ENCODE measurements at regions not wholly inside any gene's neighbourhood (a gene's known extent, or its start where the extent isn't known, plus 50 kb on each side); places are given as distances from the start of the nearest gene placed in this dataset.
A peak's percentile ranks its signal among the peaks of the same experiment; 100 is the strongest.
"Not testable (repeated sequence)": the region's sequence is repeated elsewhere in the genome, so short reads cannot be mapped to it uniquely, and the experiment has no call there.

DNA sequence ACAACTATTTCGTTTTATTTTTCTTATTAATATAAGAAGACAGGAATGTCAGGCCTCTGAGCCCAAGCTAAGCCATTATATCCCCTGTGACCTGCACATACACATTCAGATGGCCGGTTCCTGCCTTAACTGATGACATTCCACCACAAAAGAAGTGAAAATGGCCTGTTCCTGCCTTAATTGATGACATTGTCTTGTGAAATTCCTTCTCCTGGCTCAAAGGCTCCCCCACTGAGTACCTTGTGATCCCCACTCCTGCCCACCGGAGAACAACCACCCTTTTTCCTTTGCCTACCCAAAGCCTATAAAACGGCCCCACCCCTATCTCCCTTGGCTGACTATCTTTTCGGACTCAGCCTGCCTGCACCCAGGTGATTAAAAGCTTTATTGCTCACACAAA lies 672.5 kb upstream of the GJE1 start:
- DNase-seq; in situ Hi-C loops (cut with HindIII; ENCODE audit: low pct_ligation_motif_present, low pct_unique_long_range_greater_than_20kb, low sequenced_read_pairs): not testable (repeated sequence)

DNA sequence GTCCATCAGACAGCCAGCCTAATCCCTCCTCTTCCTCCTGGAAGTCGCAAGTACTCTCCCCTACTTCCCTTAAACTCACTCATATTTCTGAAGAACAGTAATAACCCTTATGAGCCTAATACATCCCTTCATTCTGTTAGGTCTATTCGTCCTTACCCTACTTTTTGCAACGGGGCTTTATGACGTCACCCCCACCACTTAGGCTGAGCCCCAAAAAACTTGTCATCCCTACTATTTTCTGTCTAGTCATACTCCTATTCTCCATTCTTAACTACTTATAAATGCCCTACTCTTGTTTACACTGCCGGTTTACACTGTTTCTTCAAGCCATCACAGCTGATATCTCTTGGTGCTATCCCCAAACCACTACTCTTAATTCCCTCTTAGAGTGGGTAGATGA lies 674.7 kb upstream of the GJE1 start:
- in situ Hi-C loops (cut with HindIII; ENCODE audit: low pct_ligation_motif_present, low pct_unique_long_range_greater_than_20kb, low sequenced_read_pairs); DNase-seq: not testable (repeated sequence)

DNA sequence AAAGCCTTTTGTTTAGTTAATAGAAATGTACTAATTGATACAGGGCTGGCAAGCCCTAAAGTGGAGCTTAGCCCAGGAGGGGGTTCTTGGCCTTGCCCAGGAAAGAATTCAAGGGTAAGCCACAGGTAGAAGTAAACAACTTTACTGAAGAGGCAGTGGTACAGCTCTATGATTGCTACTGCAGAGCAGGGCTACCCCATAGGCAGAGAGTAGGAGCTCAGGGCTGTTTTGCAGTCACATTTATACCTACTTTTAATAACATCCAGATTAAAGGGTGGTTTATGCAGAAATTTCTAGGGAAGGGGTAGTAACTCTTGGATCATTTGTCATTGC lies 680.4 kb upstream of the GJE1 start:
- in situ Hi-C loops (cut with HindIII; ENCODE audit: low pct_ligation_motif_present, low pct_unique_long_range_greater_than_20kb, low sequenced_read_pairs): no loop called here
- no peak for DNase-seq

DNA sequence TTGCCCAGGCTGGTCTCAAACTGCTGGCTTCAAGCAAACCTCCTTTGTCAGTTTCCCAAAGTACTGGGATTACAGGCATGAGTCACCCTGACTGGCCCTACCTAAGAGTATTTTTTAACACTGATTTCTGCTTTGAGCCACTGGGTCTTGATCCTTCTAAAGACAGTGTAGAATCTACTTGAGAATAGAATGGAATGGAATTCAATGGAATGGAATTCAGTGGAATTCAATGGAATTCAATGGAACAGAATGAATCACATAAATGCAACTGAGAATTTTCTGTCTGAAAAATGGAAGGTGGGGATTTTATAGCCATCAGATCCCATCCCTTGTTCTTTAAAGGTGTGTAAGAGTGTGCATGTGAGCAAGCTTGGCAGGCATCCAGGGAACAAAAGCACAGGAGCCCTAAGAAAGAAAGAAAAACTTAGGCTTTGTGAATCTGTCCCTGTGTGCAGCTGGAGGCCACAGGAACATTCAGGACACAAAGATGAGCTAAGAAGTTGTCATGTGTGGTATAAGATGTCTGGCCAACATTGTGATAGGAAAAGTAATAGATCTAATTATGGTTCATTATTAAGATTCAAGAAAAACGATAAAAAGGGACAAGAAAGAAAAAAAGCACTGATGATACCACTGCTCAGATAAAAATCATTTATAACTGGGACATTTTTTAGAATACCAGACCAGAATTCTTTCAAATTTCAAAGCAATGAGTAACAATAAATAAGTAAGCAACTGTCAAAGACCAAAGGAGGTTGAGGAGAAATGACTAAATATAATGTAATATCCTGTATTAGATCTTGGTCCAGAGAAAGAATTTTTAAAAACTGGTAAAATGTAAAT lies 681.0 kb upstream of the GJE1 start:
- peak; percentile 15 for DNase-seq
- in situ Hi-C loops (cut with HindIII; ENCODE audit: low pct_ligation_motif_present, low pct_unique_long_range_greater_than_20kb, low sequenced_read_pairs): no loop called here

DNA sequence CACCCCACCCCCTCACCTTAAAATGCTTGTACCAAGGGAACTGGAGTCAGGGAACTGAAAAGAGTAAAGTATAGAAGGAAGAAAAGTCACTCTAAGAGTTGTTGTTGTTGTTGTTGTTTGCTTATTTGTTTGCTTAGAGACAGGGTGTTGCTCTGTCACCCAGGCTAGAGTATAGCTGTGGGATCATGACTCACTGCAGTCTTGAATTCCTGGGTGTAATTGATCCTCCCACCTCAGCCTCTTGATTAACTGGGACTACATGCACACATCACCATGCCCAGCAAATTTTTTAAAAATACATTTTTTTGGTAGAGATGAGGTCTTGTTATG lies 681.6 kb upstream of the GJE1 start:
- in situ Hi-C loops (cut with HindIII; ENCODE audit: low pct_ligation_motif_present, low pct_unique_long_range_greater_than_20kb, low sequenced_read_pairs): no loop called here
- no peak for DNase-seq

DNA sequence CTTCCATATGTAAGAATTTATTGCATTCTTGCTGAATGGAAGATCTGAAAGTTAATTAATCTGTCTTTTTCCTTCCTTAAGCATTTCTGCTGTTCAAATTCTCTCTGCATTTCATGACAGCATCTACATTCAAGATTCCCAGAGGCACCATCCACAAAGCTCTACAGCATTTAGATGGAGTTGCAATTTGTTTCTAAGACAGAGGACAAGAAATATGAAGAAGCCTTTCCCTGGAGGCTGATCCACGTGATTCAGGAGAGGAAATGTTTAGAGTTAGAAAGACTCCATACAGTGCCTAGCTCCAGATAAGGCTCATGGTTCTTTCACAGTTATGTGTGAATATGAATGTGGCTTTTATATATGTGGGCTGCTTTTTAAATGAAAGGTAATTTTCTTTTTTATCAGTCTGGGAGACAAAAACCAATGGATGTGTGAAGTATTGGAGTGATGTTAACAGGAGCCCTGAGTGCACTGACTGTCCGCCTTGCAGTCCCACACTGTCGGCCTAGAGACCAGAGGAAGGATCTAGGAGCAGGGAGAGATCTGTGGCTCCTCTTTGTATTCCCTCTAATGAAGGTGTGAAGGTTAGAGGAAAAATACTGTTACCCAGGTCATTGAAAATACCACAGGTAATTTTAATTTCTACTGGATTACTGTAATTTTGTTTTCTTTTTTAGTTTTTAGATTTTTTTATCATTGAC lies 686.6 kb upstream of the GJE1 start:
- no peak for DNase-seq
- in situ Hi-C loops (cut with HindIII; ENCODE audit: low pct_ligation_motif_present, low pct_unique_long_range_greater_than_20kb, low sequenced_read_pairs): no loop called here

DNA sequence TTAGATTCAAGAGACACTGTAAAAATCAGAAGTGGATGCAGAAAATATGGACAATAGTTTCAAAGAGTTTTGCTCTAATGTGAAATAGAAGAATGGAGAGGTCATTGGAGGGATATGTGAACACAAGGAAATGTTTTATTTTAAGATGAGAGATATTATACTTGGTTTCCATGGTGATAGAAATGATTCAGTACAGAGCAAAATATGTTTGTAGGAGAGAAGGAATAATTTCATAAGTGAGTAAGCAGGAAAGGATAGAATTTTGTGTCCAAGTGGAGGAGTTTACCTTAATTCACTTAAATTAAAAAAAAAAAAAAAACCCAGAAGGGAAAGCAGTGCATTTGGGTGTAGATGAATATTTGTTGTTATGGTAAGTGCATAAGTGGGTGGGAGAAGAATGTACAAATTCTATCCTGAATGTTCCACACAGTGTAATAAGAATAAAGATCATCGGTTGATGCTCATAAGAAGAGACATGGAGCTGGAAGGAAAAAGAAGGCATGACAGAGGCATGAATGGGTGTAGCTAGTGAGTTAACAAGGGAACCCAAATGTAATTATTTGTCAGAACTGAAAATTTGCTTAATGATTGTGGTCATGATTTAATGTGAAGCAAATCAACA lies 688.9 kb upstream of the GJE1 start:
- no peak for DNase-seq
- in situ Hi-C loops (cut with HindIII; ENCODE audit: low pct_ligation_motif_present, low pct_unique_long_range_greater_than_20kb, low sequenced_read_pairs): no loop called here

DNA sequence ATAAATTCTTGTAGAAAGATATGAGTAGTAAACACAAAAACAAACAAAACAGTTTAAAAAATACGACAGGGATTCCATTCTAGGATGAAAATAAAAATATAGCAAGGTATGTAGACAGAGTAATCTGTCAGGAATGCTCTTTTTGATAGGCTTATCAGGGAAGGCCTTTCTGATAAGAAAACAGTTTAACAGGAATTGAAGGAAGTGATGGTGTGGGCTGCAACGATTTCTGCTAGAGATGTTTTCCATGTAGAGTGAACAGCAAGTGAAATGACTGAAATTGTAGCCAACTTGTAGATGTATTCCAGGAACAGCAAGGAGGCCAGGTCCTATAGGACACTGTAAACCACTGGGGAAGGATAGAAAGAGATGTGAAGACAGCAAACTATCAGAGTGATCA lies 689.7 kb upstream of the GJE1 start:
- in situ Hi-C loops (cut with HindIII; ENCODE audit: low pct_ligation_motif_present, low pct_unique_long_range_greater_than_20kb, low sequenced_read_pairs): no loop called here
- no peak for DNase-seq

DNA sequence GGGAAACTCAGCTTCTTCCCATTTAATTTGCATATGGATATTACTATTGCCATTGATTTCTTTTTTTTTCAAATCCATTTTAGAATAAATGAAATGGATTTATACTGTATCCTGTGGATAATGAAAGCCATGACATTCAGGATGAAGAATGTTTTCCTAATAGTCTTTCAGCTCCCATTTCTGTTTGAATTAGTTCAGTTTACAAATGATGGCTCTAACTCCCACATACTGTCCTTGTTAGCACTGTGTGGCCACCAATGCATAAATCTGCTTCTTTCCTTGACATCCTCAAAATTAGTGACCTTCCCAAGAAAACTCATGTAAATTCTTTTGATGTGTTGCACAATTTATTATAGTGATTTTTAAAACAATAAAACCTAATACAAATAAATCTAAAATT lies 693.2 kb upstream of the GJE1 start:
- in situ Hi-C loops (cut with HindIII; ENCODE audit: low pct_ligation_motif_present, low pct_unique_long_range_greater_than_20kb, low sequenced_read_pairs): no loop called here
- no peak for DNase-seq

DNA sequence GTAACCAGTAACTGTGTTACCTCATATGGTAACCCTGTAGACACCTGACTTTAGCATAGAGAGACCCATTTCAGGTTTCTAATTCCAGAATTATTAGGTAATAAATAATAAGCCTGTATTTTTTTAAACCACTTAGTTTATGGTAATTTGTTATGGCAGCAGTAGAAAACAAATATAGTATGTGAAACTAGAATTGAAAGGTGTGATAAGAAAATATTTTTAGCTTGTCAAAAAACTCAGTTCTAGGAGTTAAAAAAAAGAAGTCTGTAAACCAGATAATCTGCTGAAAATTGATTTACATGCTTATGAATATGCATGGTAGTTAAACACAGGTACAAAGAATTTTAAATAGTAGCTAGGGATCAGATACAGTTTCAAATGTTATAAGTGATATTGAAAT lies 695.0 kb upstream of the GJE1 start:
- DNase-seq: no peak
- in situ Hi-C loops (cut with HindIII; ENCODE audit: low pct_ligation_motif_present, low pct_unique_long_range_greater_than_20kb, low sequenced_read_pairs): no loop called here

DNA sequence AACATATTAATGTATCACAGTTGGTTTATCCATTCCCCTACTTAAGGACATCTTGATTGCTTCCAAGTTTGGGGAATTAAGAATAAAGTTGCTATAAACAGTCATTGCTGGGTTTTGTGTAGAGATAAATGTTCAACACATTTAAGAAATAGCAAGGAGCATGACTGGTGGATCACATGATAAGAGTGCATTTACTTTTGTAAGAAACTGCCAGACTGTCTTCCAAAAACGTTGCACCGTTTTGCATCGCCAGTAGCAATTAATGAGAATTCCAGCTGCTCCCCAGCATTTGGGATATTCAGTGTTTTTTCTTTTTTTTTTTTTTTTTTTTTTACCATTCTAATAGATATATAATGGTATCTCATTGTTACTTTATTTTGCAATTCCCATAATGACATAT lies 695.7 kb upstream of the GJE1 start:
- in situ Hi-C loops (cut with HindIII; ENCODE audit: low pct_ligation_motif_present, low pct_unique_long_range_greater_than_20kb, low sequenced_read_pairs): no loop called here
- DNase-seq: no peak

DNA sequence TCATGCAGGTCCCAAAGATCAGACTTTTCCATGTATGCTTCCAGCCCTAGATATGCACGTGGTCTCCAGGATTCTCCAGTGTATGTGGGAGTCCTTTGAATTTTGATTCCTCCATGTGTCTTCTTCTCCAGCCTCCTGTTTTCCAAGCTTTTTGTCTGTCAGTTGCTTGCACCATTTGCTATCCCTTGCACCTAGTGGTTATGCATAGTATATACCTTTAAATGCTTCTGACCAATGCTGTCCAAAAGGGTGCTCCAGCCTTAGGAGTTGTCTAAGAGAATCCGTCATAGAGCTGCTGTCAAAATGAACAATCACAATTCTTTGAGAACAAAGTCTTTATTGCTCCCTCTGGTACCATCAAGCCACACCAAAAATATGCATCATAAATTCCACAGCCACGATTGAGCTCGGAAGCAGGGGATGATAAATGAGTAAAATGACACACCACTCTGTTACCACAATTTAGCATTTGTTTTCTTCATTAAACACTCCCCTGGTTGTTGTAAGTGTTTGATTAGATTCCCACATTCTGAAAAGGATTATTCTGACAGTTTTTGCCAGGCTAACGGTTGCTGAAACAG lies 706.2 kb upstream of the GJE1 start:
- no peak for DNase-seq
- in situ Hi-C loops (cut with HindIII; ENCODE audit: low pct_ligation_motif_present, low pct_unique_long_range_greater_than_20kb, low sequenced_read_pairs): no loop called here

DNA sequence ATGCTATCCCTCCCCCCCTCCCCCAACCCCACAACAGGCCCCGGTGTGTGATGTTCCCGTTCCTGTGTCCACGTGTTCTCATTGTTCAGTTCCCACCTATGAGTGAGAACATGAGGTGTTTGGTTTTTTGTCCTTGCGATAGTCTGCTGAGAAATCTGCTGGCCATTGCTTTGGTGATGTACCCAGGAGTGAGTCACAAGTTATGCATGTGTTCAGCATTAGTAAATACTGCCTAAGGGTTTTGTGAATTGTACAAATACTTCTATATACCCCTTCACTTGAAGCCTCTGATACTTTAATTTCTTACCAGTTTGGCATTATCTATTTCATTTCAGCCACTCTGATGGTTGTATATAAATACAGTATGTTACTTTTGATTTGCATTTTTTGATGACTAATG lies 711.3 kb upstream of the GJE1 start:
- in situ Hi-C loops (cut with HindIII; ENCODE audit: low pct_ligation_motif_present, low pct_unique_long_range_greater_than_20kb, low sequenced_read_pairs): no loop called here

DNA sequence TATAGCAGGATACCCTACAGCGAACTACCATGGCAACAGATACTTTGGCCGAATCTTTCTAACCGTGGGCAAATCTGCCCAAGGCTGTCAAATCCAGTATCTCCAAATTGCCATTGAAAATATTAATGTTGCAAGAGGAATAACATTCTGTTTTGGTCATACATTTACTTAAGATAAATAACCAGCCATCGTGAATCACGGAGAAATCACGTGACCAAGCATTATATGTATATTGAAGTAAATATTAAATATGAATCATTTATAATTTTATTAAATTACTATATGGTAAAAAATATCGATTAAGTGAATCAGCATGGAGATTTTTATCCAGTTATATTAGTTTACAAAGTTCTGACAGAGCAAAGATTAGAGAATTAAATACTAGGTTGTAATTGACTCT lies 714.6 kb upstream of the GJE1 start:
- in situ Hi-C loops (cut with HindIII; ENCODE audit: low pct_ligation_motif_present, low pct_unique_long_range_greater_than_20kb, low sequenced_read_pairs): no loop called here
- DNase-seq: no peak

More for the DNA sequence above, 711.3 kb upstream of the GJE1 start:
- peak; percentile 53 for DNase-seq

DNA sequence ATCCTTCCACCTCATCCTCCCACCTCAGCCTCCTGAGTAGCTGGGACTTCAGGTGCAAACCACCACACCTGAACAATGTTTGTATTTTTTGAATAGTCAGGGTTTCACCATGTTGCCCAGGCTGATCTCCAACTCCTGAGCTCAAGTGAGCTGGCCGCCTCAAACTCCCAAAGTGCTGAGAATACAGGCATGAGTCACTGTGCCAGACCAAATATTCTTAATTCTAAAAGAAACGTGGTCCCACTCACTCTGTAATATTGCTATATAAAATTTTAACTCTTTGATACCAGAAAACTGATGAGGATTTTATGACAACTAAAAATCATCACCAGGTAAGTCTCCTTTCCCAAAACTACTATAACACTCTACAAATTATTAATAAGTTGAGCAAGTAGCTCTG lies 716.8 kb upstream of the GJE1 start:
- in situ Hi-C loops (cut with HindIII; ENCODE audit: low pct_ligation_motif_present, low pct_unique_long_range_greater_than_20kb, low sequenced_read_pairs): no loop called here
- no peak for DNase-seq

DNA sequence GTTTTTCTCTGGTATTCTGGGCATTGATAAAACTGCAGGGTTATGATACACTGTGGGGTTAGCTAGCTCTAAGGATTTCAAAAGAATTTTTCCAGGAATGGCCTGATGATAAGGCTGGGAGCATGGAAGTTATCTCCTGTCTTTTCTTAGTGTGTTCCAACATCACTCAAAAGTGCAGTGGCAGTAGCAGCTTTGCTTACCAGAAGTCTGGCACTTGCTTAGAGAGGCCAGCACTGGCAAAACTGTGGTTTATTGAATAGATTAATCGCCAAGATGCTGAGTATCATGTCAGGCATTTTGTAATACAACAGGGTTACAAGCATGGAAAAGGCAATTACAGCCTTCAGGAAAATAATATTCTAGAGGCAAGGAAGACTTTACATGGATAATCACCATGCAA lies 719.5 kb upstream of the GJE1 start:
- no peak for DNase-seq
- in situ Hi-C loops (cut with HindIII; ENCODE audit: low pct_ligation_motif_present, low pct_unique_long_range_greater_than_20kb, low sequenced_read_pairs): no loop called here

DNA sequence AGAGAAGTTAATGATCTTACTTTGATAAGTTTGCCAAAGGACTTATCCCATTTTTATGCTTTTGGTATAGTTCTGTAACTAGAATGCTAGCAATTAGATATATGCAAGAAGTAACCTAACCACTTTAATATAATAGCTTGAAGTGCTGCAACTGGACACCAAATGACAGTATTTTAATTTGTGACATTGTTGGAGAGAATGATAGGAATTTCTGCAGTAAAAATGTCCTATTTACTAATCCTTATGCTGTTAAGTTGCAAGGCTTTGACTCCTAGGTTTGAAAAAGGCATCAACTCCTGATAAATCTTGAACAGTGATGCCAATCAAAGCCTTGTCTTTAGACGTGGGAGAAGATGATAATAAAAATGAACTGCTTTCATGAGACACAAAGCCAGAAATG lies 726.0 kb upstream of the GJE1 start:
- in situ Hi-C loops (cut with HindIII; ENCODE audit: low pct_ligation_motif_present, low pct_unique_long_range_greater_than_20kb, low sequenced_read_pairs): no loop called here
- DNase-seq: no peak

DNA sequence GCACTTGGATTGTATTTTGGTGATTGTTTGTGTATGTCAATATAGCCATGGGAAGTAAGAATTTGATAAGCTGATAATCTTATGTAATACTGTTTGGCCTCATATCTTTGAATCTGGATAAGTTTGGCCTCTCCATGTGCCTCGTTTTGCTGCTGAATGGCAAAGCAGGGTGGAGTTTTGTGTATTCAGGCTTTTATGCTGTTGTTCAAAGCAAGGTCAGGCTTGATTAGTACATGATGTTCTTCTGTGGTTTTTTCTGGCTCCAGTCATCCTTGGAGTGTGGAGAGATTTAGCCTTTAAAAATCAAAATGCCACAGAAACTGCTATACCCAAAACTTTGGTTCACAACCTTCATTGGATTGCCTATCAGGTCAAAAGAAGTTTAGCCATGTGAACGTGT lies 728.9 kb upstream of the GJE1 start:
- in situ Hi-C loops (cut with HindIII; ENCODE audit: low pct_ligation_motif_present, low pct_unique_long_range_greater_than_20kb, low sequenced_read_pairs): no loop called here
- no peak for DNase-seq

DNA sequence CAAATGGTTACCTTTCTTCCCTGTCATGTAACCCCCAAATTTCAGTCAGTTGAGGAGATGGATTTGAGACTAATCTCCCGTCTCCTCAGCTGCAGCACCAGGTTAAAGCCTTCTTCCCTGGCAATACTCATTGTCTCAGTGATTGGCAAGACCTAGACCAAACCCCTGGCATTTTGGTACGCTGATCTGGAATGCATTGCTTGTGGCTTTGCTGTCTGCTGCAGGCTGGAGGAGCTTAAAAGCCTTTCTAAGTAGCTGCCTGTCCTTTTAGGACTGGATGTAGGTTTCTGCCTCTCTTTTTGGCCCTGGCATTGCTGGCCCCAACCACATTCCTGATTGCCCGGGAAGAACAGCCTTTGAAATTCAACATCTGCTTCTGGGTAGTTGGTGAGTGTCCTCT lies 729.6 kb upstream of the GJE1 start:
- no peak for DNase-seq
- in situ Hi-C loops (cut with HindIII; ENCODE audit: low pct_ligation_motif_present, low pct_unique_long_range_greater_than_20kb, low sequenced_read_pairs): no loop called here

DNA sequence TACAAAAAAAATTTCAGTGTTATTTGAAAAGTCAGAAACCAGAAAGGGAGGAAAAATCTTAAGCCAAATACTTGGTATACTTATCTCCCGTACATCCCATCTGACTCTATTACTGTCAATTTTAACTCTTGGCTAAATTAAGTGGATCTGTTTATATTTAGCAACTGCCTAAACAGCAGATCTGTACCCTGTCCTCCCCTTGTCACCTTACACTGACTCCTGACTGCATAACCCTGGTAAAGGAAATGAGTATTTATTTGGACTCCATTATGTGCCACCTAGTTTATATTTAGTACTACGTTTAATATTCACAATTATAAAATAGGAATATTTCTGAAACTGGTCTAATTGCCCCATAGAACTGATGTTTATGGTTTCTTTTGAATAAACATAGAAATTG lies 730.2 kb upstream of the GJE1 start:
- DNase-seq: no peak
- in situ Hi-C loops (cut with HindIII; ENCODE audit: low pct_ligation_motif_present, low pct_unique_long_range_greater_than_20kb, low sequenced_read_pairs): no loop called here

All from ACHN (cell line).